GM12801 (cell line): ENCODE measurements at regions not wholly inside any gene's neighbourhood (a gene's known extent, or its start where the extent isn't known, plus 50 kb on each side); places are given as distances from the start of the nearest gene placed in this dataset.

Source experiments
- TF ChIP-seq, protein P1 (sequence below): IDR thresholded peaks from one replicate; pipeline ENCODE4 v1.5.1; 2011; ENCODE audit warnings: control low read depth; ENCODE audit not compliant: insufficient read length; ENCODE audit errors: extremely low read depth

DNA sequence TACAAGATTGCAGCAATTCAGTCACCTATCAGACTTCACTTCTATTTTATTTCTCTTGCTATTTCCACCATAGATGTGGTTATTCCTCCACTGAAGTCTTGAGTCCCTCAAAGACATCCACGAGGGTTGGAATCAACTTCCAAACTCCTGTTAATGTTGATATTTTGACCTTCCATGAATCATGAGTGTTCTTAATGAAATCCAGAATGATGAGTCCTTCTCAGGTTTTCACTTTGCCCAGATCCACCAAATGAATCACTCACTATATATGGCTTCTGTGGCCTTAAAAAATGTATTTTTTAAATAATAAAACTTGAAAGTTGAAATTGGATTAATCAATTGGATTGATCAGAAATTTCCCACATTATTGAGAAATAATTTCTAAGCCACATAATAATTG is 1821.0 kb downstream of the EFNA5 start:
- TF ChIP-seq, protein P1, sequence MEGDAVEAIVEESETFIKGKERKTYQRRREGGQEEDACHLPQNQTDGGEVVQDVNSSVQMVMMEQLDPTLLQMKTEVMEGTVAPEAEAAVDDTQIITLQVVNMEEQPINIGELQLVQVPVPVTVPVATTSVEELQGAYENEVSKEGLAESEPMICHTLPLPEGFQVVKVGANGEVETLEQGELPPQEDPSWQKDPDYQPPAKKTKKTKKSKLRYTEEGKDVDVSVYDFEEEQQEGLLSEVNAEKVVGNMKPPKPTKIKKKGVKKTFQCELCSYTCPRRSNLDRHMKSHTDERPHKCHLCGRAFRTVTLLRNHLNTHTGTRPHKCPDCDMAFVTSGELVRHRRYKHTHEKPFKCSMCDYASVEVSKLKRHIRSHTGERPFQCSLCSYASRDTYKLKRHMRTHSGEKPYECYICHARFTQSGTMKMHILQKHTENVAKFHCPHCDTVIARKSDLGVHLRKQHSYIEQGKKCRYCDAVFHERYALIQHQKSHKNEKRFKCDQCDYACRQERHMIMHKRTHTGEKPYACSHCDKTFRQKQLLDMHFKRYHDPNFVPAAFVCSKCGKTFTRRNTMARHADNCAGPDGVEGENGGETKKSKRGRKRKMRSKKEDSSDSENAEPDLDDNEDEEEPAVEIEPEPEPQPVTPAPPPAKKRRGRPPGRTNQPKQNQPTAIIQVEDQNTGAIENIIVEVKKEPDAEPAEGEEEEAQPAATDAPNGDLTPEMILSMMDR: no peak

DNA sequence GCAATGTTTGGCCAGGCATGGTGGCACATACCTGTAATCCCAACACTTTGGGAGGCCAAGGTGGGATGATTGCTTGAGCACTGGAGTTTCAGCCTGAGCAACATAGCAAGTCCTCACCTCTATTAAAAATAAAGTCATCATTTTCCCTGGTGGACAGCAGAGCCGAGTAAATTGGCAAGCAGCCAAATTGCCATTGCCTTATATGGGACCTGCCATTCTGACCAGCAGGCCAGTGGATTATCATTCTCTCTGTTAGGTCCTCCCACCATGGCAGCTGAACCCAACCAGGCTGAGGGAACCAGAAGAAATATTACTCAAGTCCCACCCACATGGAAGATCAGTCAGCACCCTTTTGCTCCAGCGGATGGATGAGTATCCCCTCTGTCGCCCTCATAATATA is 1829.9 kb downstream of the EFNA5 start:
- TF ChIP-seq, protein P1: no peak

DNA sequence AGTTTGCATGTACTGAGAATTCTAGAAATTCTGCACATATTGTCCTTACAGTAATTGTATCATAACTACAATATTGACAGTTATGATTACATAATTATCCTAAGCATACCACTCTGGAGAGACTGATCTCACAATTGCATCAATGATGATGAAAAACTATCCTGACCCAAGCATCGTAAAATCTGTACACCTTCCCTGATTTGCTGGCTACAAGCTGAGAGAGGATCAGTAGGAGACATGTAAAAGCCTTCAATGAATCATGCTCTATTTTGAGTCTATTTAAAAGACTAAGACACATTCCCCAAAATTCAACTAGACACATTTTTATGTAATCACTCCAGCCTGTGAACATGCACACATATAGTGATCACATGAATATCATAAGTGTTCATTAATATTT is 1833.8 kb downstream of the EFNA5 start:
- TF ChIP-seq, protein P1: no peak

DNA sequence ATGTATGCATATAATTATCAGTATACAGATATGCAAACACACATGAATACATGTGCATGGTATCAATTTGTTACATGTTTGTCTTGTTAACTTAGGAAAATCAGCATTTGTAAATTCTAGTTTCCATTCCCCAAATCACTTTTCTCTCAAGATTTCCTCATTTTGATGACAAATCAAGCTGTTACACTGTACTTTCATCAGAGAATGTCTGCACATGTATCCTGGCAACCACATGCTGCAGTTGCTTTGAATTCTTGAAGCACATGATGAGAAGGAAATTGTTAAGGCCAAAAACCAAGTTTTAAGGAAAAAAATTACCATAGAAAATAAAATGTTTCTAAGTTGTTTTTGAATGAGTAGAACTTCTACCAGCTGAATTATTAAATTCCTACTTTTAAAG is 1834.5 kb downstream of the EFNA5 start:
- TF ChIP-seq, protein P1: no peak

DNA sequence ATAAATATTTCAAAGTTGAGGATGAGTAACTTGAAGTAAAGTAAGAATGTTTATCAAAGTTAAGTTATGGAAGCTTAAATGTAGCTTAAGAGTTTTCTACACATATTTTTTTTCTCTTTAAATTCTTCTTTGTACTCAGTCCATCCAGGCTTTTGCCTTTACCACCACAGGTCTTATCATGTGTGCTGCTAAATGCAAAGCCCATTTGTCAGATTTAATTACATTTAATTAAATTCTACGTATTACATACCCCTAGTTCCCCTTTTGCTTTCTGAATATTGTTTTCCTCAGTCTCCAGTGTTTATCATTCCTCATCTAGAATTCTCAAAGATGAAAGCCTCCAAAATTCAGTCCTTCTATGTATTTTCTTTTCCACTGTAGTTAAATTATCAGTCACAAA is 1841.9 kb downstream of the EFNA5 start:
- TF ChIP-seq, protein P1: no peak

DNA sequence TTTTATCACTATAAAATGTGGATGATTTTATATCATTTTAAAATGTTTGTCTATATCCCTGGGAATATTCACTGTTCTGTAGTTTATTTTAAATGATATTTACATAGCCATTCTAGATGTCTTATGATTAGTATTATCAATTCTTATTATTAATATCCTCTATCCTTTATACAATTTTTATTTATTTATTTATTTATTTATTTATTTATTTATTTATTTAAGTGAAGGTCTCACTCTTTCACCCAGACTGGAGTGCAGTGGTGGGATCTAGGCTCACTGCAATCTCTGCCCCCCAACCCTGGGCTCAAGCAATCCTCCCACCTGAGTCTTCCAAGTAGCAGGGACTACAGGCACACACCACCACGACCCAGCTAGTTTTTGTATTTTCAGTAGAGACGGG is 1848.9 kb downstream of the EFNA5 start:
- TF ChIP-seq, protein P1: no peak

DNA sequence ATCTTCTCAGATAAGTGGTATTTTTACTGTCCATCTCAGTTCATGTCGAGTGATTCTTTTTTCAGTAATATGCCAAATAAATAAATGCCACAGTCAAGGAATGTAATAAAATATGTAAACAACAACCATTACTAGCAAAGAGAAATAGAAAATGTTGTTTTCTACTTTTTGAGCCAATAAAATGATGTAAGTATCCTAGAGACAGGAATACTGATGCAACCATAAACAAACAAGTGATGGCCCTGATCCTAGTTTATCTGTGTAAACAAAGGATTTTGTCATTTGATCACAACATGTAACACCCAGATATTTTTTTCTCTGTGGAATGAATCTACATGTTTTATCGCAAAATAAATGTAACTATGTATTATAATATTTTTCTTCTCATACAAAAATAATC is 1852.8 kb downstream of the EFNA5 start:
- TF ChIP-seq, protein P1: no peak

DNA sequence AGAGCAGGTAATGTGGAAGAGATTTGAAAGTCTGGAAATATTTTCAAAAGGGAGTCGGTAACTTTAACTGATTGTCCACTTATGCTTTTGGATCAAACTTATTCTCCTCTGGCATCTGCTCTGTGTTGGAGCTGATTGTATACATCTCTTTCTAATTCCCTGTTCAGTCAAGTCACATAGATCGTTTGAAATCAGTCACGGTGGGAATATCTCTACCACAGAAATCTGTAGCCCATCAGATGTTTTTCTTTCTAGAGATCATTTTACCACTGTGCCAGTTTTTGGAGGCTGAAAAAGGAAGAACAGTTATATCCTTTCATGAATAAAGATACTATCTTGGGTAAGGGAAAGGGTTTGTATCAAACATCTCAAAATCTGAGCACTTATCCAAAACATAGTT is 1853.3 kb downstream of the EFNA5 start:
- TF ChIP-seq, protein P1: no peak
